Stimulated activated naive CD8-positive, alpha-beta T cell treated with anti-CD3 and anti-CD28 coated beads, Interleukin-15, amount 100 ng/mL, for 72 hours (primary cell): ENCODE measurements at regions not wholly inside any gene's neighbourhood (a gene's known extent, or its start where the extent isn't known, plus 50 kb on each side); places are given as distances from the start of the nearest gene placed in this dataset.

Source experiments
- ATAC-seq: fragments of 150-1000 bp; cut with Tn5 transposase; 2 replicates; pipeline ENCODE4 v1.10.0; 2021; ENCODE audit warnings: mild to moderate bottlenecking, moderate library complexity
- DNase-seq, 2 donors: peaks; one replicate each; pipeline ENCODE4 v3.0.0; 2021 to 2022
- H3K27ac Mint-ChIP-seq, 2 donors: one replicate each; pipeline ENCODE4 v1.8.0; 2022; ENCODE audit warnings: mild to moderate bottlenecking in 2 of 2, mixed read lengths in 2 of 2, moderate library complexity in 2 of 2
- H3K27me3 Mint-ChIP-seq: one replicate; pipeline ENCODE4 v1.8.0; 2022; ENCODE audit warnings: mixed read lengths
- H3K4me1 Mint-ChIP-seq: one replicate; pipeline ENCODE4 v1.8.0; 2022; ENCODE audit warnings: mild to moderate bottlenecking, mixed read lengths
- H3K4me3 Mint-ChIP-seq, 2 donors: one replicate each; pipeline ENCODE4 v1.8.0; 2022; ENCODE audit warnings: mild to moderate bottlenecking in 2 of 2, mixed read lengths in 2 of 2, moderate library complexity in 1 of 2
- H3K9me3 Mint-ChIP-seq, 2 donors: one replicate each; pipeline ENCODE4 v1.8.0; 2022; ENCODE audit warnings: mixed read lengths in 2 of 2

DNA sequence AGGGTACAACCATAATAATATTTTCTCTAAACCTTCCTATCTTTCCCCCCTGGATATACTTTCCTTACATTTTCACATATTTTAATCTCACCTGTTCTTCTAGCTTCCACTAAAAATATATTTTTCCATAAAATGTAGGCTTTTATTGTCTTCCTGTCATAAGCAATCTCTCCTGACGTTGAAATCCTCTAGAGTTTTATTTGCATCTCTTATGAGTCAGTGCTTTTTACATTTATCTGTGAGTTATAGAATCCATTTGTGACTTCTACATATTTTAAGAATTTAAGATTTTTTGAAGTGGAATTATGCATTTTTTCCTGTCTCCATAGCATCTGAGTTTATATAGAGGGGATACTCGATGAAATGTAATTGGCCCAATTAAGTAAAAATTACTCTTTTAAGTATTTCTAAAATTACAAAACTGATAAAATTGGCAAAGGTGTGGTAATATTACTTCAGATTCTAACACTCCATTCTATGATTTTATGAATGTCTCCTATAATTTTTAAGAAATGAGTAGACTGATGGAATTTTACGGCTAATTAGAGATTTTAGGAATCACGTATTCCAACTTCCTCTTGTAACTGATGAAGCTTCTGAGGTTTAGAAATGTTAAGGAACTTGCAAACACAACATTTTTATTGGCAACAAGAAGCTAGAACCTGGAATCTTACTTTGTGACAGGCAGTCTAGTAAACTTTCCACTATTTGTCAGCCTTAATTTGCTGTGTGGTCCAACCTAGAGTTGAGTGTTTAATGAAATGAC, 422.9 kb upstream of the SEMA3A start:
- Mint-ChIP-seq H3K27ac (no peak overlapping the region), H3K4me3 (no peak overlapping the region), H3K9me3 (no peaks in the 10 kb centered on the region), H3K27me3 (no peaks in the 10 kb centered on the region), H3K4me1 (no peaks in the 10 kb centered on the region)
- DNase-seq (no peak), ATAC-seq (no peak)

GRCh38 chr7:84614821-84615501, 420.4 kb upstream of the SEMA3A start:
- H3K4me3 Mint-ChIP-seq: no peak overlapping the region
- no peak overlapping the region for H3K27ac Mint-ChIP-seq
- DNase-seq (no peak), ATAC-seq (no peak)
- no peaks in the 10 kb centered on the region for H3K9me3 Mint-ChIP-seq
- no peaks in the 10 kb centered on the region for H3K4me1 Mint-ChIP-seq
- H3K27me3 Mint-ChIP-seq: no peaks in the 10 kb centered on the region

DNA sequence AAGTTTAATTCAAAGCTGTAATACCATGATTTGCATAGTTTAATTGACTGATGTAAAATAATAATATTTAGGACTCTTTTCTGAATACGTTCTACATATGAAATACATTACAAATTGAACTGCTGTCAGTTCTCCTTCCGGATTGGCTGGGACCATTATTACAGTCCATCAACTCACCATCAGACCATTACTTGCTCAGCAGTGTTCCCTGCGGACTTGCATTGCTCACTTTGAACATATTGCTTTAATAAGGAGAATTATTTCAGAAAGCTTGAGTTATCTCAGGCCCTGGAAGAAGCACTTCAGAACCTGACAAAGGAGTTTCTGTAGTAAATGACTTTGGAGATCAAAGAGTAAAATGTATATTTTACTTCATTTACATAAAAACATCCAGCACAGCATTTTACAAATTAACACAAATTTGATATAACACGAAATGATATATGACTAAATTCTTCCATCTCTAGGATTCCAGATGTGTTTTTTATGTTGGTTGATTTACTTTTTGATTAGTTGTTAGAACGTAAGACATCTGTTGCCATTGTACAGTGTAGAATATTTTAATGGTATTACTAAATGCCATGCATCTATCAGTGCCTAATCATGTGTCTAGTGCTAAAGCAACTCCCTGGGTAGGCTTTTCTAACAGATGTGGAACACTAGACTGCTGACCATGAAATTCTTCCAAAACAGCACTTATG, 418.5 kb upstream of the SEMA3A start:
- Mint-ChIP-seq H3K27ac (no peak overlapping the region), H3K9me3 (no peaks in the 10 kb centered on the region), H3K4me3 (no peak overlapping the region), H3K4me1 (no peaks in the 10 kb centered on the region), H3K27me3 (no peaks in the 10 kb centered on the region)
- DNase-seq (no peak), ATAC-seq (no peak)

- no peak for ATAC-seq
Observed at GRCh38 chr7:84611391-84611790, 416.8 kb upstream of the SEMA3A start.

DNA sequence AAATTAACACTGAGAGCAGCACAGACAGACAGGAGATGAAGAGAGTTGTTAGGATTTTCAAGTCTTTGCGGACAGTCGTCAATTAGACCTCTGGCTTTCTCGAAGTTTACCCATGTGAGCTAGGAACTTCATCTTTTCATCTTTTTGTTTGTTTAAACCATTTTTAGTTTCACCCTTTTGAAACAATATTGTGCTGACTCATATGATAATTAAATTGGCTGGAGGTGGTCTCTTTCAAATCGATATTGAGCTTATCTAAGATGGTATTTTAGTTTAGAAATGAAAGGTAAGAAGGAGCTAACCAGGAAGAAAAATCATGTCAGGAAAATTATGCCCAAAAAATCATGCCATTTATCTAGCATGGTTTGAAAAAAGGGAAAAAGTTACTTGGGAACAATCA, 415.8 kb upstream of the SEMA3A start:
- ATAC-seq (no peak), DNase-seq (no peak)
- Mint-ChIP-seq H3K9me3 (no peaks in the 10 kb centered on the region), H3K4me3 (no peak overlapping the region), H3K4me1 (no peaks in the 10 kb centered on the region), H3K27ac (no peak overlapping the region), H3K27me3 (no peaks in the 10 kb centered on the region)

More at GRCh38 chr7:84611391-84611790, 416.8 kb upstream of the SEMA3A start:
- Mint-ChIP-seq H3K27me3 (no peaks in the 10 kb centered on the region), H3K4me3 (no peak overlapping the region), H3K9me3 (no peaks in the 10 kb centered on the region), H3K4me1 (no peaks in the 10 kb centered on the region), H3K27ac (no peak overlapping the region)
- no peak for DNase-seq

GRCh38 chr7:84605301-84605700, 410.7 kb upstream of the SEMA3A start:
- no peak overlapping the region for H3K27ac Mint-ChIP-seq
- no peaks in the 10 kb centered on the region for H3K4me1 Mint-ChIP-seq
- DNase-seq: no peak
- H3K27me3 Mint-ChIP-seq: no peaks in the 10 kb centered on the region
- no peak for ATAC-seq
- no peak overlapping the region for H3K4me3 Mint-ChIP-seq
- H3K9me3 Mint-ChIP-seq: peaks cover 6 to 19% of the 10 kb centered on the region in 2 donors

- Mint-ChIP-seq H3K27ac (no peak overlapping the region), H3K4me1 (no peaks in the 10 kb centered on the region), H3K27me3 (no peaks in the 10 kb centered on the region), H3K9me3 (peaks cover 6 to 19% of the 10 kb centered on the region in 2 donors), H3K4me3 (no peak overlapping the region)
- ATAC-seq (no peak), DNase-seq (no peak)
Observed at GRCh38 chr7:84603545-84603944, 409.0 kb upstream of the SEMA3A start.

DNA sequence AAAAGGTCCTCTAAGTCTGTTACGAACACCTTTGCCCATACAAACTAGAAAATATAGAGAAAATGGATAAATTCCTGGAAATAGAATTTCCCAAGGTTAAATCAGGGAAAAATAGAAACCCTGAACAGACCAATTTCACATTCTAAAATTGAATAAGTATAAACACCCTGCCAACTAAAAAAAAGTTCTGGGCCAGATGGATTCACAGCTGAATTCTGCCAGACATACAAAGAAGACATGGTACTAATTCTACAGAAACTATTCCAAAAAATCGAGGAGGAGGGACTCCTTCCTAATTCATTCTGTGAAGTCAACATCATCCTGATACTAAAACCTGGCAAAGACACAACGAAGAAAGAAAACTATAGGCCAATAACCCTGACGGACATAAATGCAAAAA, 400.4 kb upstream of the SEMA3A start:
- H3K27me3 Mint-ChIP-seq: no peaks in the 10 kb centered on the region
- no peak for ATAC-seq
- no peak for DNase-seq
- H3K27ac Mint-ChIP-seq: no peak overlapping the region
- no peaks in the 10 kb centered on the region for H3K4me1 Mint-ChIP-seq
- H3K9me3 Mint-ChIP-seq: no peaks in the 10 kb centered on the region
- H3K4me3 Mint-ChIP-seq: no peak overlapping the region

- ATAC-seq (no peak), DNase-seq (no peak)
- Mint-ChIP-seq H3K27ac (no peak overlapping the region), H3K9me3 (no peaks in the 10 kb centered on the region), H3K27me3 (no peaks in the 10 kb centered on the region), H3K4me3 (no peak overlapping the region), H3K4me1 (no peaks in the 10 kb centered on the region)
Observed at GRCh38 chr7:84591897-84592296, 397.3 kb upstream of the SEMA3A start.

DNA sequence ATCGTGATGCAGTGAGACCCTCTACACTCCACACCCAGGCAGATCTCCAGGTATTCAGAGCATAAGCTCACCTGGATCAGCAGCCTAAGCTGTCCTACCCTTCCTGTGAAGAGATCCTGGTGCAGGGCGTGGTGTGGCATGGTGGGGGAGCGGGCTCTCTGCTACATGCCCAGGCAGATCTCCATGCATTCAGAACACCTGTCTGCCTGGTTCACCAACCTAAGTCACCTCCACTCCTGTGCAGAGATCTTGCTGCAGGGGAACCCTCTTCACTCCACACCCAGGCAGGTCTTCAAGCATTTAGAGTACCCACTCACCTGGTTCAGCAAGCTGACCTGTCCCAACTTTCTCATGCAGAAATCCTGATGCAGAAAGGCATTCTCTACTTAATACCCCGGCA, 394.4 kb upstream of the SEMA3A start:
- no peaks in the 10 kb centered on the region for H3K9me3 Mint-ChIP-seq
- no peaks in the 10 kb centered on the region for H3K27me3 Mint-ChIP-seq
- no peaks in the 10 kb centered on the region for H3K4me1 Mint-ChIP-seq
- no peak overlapping the region for H3K4me3 Mint-ChIP-seq
- H3K27ac Mint-ChIP-seq: peak overlapping the region in 1 of 2 donors; percentile 48
- DNase-seq: no peak
- peak; percentile 37 for ATAC-seq

- Mint-ChIP-seq H3K4me3 (no peak overlapping the region), H3K27me3 (no peaks in the 10 kb centered on the region), H3K4me1 (no peaks in the 10 kb centered on the region), H3K27ac (no peak overlapping the region), H3K9me3 (no peaks in the 10 kb centered on the region)
- ATAC-seq (no peak), DNase-seq (no peak)
Observed at GRCh38 chr7:84583331-84583730, 388.7 kb upstream of the SEMA3A start.

DNA sequence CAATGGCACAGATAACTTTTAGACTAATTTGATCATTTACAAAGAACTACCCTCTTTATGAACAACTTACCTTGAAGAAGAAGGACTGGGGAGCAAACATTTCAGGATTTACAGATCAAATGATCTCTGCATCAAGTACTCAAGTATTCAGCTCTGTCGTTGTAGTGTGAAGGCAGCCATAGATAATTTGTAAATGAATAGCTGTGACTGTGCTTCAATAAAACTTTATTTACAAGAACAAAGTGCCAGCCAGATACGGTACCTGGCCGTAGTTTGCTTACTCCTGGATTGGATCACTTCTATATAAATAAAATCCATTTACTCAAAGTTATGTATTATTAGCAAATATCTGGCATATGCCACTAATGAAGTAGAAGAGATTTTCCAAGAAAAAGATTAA, 388.2 kb upstream of the SEMA3A start:
- H3K27ac Mint-ChIP-seq: no peak overlapping the region
- H3K27me3 Mint-ChIP-seq: no peaks in the 10 kb centered on the region
- no peaks in the 10 kb centered on the region for H3K9me3 Mint-ChIP-seq
- no peak for DNase-seq
- ATAC-seq: no peak
- H3K4me1 Mint-ChIP-seq: no peaks in the 10 kb centered on the region
- no peak overlapping the region for H3K4me3 Mint-ChIP-seq

- Mint-ChIP-seq H3K4me1 (no peaks in the 10 kb centered on the region), H3K4me3 (no peak overlapping the region), H3K27ac (no peak overlapping the region), H3K9me3 (no peaks in the 10 kb centered on the region), H3K27me3 (no peaks in the 10 kb centered on the region)
- ATAC-seq: no peak
- DNase-seq: no peak
Observed at GRCh38 chr7:84578825-84579224, 384.2 kb upstream of the SEMA3A start.

DNA sequence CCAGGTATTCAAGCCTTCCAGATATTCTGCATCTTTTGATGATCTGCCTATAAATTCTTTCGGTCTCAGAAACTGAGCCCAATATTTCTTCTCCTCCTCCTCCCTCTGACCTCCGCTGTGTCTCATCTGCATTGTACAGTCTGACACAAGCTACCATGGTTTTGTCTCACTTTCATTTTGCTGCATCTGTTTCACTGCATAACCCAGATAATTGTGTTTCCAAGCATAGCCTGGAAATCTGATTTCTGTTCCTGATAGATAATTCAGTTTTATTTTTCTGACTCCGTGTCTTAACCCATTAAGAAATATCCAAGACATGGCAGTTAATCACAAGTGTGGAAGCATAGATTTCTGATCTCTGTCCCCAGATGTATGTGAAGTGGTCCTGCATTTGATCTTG, 374.2 kb upstream of the SEMA3A start:
- Mint-ChIP-seq H3K27me3 (no peaks in the 10 kb centered on the region), H3K4me1 (no peaks in the 10 kb centered on the region), H3K27ac (no peak overlapping the region), H3K9me3 (no peaks in the 10 kb centered on the region), H3K4me3 (no peak overlapping the region)
- DNase-seq (no peak), ATAC-seq (no peak)

DNA sequence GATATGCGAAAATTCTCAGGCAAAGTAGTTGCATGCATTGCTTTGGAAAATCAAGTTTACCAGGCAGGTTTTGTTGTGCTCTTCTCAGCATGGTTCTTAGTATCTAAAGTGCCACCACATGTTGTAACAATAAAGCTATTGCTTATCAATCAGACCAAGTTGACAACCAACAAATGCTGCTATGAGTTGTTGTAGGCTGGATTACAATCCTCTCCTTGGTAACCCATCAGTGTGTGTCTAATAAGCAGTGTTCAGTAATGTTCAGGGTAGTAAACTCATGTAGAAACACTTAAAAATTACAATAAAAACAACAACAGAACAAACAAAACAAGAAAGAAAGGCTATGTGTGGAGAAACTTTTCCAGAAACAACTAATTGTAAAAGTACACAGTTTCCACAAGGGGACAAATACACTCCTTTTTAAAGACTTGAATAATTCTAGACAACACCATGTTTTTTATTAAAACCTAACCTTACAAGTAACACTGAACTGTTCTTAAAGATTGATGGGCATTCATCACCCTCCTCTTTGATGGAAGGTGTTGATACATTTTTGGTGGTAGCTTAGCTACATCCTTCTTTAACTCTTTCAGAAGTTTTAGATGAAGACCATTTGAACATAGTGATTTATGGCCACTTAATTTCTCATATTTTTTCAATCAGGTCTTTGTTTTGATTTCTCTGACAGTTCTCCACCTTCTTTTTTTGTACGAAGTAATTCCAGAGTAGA, 370.9 kb upstream of the SEMA3A start:
- H3K4me3 Mint-ChIP-seq: no peak overlapping the region
- H3K4me1 Mint-ChIP-seq: no peaks in the 10 kb centered on the region
- ATAC-seq (no peak), DNase-seq (no peak)
- no peaks in the 10 kb centered on the region for H3K27me3 Mint-ChIP-seq
- H3K27ac Mint-ChIP-seq: no peak overlapping the region
- no peaks in the 10 kb centered on the region for H3K9me3 Mint-ChIP-seq

DNA sequence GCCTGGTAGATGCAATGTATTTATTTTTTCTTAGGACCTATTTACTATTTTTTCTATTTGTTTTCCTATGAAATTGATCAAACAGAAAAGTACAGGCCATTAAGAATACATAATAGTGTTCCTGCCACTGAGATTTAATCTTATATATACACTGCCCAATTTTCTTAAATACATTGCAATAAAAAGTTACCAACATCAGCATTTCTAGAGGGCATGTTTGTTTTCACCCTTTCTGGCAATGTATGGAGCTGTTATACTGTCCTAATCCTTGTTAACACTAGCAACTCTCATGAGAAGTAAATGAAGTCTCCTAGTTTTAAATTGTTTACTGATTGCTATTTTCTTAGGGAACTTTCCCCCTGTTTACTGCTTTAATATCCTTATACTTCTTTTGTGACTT, 359.1 kb upstream of the SEMA3A start:
- Mint-ChIP-seq H3K9me3 (peaks cover 17 to 19% of the 10 kb centered on the region in 2 donors), H3K27ac (no peak overlapping the region), H3K4me3 (no peak overlapping the region), H3K27me3 (no peaks in the 10 kb centered on the region), H3K4me1 (no peaks in the 10 kb centered on the region)
- ATAC-seq: no peak
- no peak for DNase-seq
